Ectodermal cell (in vitro differentiated cells): ENCODE measurements at regions not wholly inside any gene's neighbourhood (a gene's known extent, or its start where the extent isn't known, plus 50 kb on each side); places are given as distances from the start of the nearest gene placed in this dataset.
"Not testable (repeated sequence)": the region's sequence is repeated elsewhere in the genome, so short reads cannot be mapped to it uniquely, and the experiment has no call there.

ENCODE experiments used
- H3K27ac ChIP-seq: 2 replicates; pipeline ENCODE4 v1.7.0; 2013; ENCODE audit warnings: mild to moderate bottlenecking, low read depth, low read length; ENCODE audit not compliant: insufficient read depth, poor library complexity, severe bottlenecking
- H3K27me3 ChIP-seq: 2 replicates; pipeline ENCODE4 v1.7.0; 2013; ENCODE audit warnings: mild to moderate bottlenecking, low read length; ENCODE audit not compliant: insufficient read depth, control insufficient read depth, poor library complexity, severe bottlenecking
- H3K36me3 ChIP-seq: one replicate; pipeline ENCODE4 v1.7.0; 2013; ENCODE audit warnings: low read length; ENCODE audit not compliant: control insufficient read depth, insufficient read depth
- H3K4me1 ChIP-seq: one replicate; pipeline ENCODE4 v1.7.0; 2013; ENCODE audit warnings: low read length; ENCODE audit not compliant: control insufficient read depth, insufficient read depth
- H3K4me3 ChIP-seq: 2 replicates; pipeline ENCODE4 v1.7.0; 2013; ENCODE audit warnings: low read depth, low read length, control low read depth; ENCODE audit not compliant: insufficient read depth
- H3K9me3 ChIP-seq: 2 replicates; pipeline ENCODE4 v1.7.0; 2013; ENCODE audit warnings: mild to moderate bottlenecking, low read length, moderate library complexity; ENCODE audit not compliant: control insufficient read depth
- WGBS, 2 experiments: methylation state at CpG; one replicate each; pipeline ENCODE4 v1.1.7; 2013; ENCODE audit warnings: missing lambda C conversion rate in 2 of 2; 5-methylcytosine and 5-hydroxymethylcytosine counted together

- Histone ChIP-seq H3K27ac (no peak overlapping the region), H3K27me3 (no peaks in the 10 kb centered on the region), H3K4me1 (no peaks in the 10 kb centered on the region), H3K9me3 (no peaks in the 10 kb centered on the region), H3K36me3 (no peaks in the 10 kb centered on the region), H3K4me3 (no peak overlapping the region)
- WGBS, 2 experiments = 95 to 100% methylated on average over 1 of the region's 2 CpGs
Measured at GRCh38 chr10:65395631-65396030, 1530.2 kb upstream of the LRRTM3 start.

DNA sequence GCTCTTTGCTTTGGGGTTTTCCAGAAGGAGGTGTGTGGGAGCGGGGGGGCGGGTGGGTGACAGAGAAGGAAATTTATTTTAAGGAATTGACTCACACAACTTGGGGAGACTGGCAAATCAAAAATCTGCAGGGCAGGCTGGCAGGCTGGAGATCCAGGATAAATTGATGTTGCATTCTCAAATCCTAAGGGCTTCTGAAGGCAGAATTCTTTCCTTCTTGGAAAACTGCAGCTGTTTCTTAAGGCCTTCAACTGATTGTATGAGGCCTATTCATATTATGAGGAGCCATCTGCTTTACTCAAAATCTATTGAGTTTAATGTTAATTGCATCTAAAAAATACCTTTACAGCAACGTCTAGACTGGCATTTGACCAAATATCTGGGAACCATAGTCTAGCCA lies 1528.8 kb upstream of the LRRTM3 start:
- Histone ChIP-seq H3K27me3 (no peaks in the 10 kb centered on the region), H3K4me3 (no peak overlapping the region), H3K9me3 (no peaks in the 10 kb centered on the region), H3K27ac (no peak overlapping the region), H3K36me3 (no peaks in the 10 kb centered on the region), H3K4me1 (no peaks in the 10 kb centered on the region)
- WGBS, 2 experiments = 88 to 90% methylated on average over 3 of the region's 3 CpGs

DNA sequence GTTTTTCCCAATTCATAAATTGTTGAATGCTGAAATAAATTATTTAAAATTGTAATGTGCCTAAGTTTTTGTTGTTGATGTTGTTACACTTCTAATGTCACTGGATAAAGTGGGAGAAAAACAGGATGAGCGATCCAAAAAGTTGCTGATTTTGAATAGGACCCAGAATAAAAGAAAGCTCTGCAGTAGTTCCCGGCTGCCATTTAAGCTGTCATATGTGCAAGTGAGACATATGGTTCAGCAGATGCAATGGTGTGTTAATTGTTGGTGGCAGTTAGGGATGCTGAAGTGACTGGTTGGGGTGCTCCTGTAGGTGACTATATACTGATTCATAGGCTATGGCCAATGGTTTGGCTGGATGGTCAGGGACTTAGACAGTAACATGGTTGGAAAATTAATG lies 1517.4 kb upstream of the LRRTM3 start:
- Histone ChIP-seq H3K27me3 (no peaks in the 10 kb centered on the region), H3K36me3 (no peaks in the 10 kb centered on the region), H3K4me3 (no peak overlapping the region), H3K9me3 (no peaks in the 10 kb centered on the region), H3K4me1 (no peaks in the 10 kb centered on the region), H3K27ac (no peak overlapping the region)
- 67 to 77% methylated on average over 2 of the region's 2 CpGs for WGBS, 2 experiments

- Histone ChIP-seq H3K36me3 (no peaks in the 10 kb centered on the region), H3K4me1 (no peaks in the 10 kb centered on the region), H3K27me3 (no peaks in the 10 kb centered on the region), H3K4me3 (no peak overlapping the region), H3K9me3 (no peaks in the 10 kb centered on the region), H3K27ac (no peak overlapping the region)
- 91 to 100% methylated on average over 2 of the region's 2 CpGs for WGBS, 2 experiments
Measured at GRCh38 chr10:65413001-65413400, 1512.8 kb upstream of the LRRTM3 start.

- no peak overlapping the region for H3K27ac ChIP-seq
Measured at GRCh38 chr10:65415318-65415717, 1510.5 kb upstream of the LRRTM3 start.

DNA sequence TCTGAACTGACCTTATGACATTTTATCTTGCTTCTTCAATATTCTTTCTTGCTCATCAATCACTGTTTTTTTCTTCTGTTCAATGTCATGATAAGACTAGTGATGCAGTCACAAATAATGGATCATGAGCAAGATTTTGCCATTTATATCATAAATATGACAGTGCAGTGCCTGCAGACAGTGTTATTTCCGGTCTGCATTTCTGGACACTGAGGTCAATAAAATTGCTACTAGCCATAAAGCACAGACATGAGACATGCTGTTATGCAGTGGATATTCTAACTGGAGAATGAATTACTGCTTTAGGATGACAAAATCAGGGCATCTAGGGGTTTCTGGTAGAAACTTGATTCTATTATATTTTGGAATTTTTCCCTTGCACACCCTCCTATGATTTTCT lies 1509.7 kb upstream of the LRRTM3 start:
- WGBS, 2 experiments = 100% methylated on average over 1 of the region's 1 CpG
- Histone ChIP-seq H3K27ac (no peak overlapping the region), H3K36me3 (no peaks in the 10 kb centered on the region), H3K9me3 (no peaks in the 10 kb centered on the region), H3K4me1 (no peaks in the 10 kb centered on the region), H3K4me3 (no peak overlapping the region), H3K27me3 (no peaks in the 10 kb centered on the region)

More at GRCh38 chr10:65415318-65415717, 1510.5 kb upstream of the LRRTM3 start:
- Histone ChIP-seq H3K4me1 (no peaks in the 10 kb centered on the region), H3K4me3 (no peak overlapping the region), H3K36me3 (no peaks in the 10 kb centered on the region), H3K27me3 (no peaks in the 10 kb centered on the region), H3K9me3 (no peaks in the 10 kb centered on the region)

GRCh38 chr10:65419629-65420028 lies 1506.2 kb upstream of the LRRTM3 start:
- Histone ChIP-seq H3K4me1 (no peaks in the 10 kb centered on the region), H3K9me3 (no peaks in the 10 kb centered on the region), H3K36me3 (no peaks in the 10 kb centered on the region), H3K27me3 (no peaks in the 10 kb centered on the region), H3K4me3 (no peak overlapping the region), H3K27ac (no peak overlapping the region)
- WGBS, 2 experiments = 100% methylated on average over 2 of the region's 2 CpGs; no CpG with 5 or more reads in 1 of the 2 experiments

- no peak overlapping the region for H3K4me3 ChIP-seq
- no peaks in the 10 kb centered on the region for H3K36me3 ChIP-seq
- no peak overlapping the region for H3K27ac ChIP-seq
- H3K4me1 ChIP-seq = no peaks in the 10 kb centered on the region
- H3K9me3 ChIP-seq = no peaks in the 10 kb centered on the region
- WGBS, 2 experiments = 89 to 100% methylated on average over 1 of the region's 1 CpG
- no peaks in the 10 kb centered on the region for H3K27me3 ChIP-seq
Measured at GRCh38 chr10:65423043-65423442, 1502.8 kb upstream of the LRRTM3 start.

DNA sequence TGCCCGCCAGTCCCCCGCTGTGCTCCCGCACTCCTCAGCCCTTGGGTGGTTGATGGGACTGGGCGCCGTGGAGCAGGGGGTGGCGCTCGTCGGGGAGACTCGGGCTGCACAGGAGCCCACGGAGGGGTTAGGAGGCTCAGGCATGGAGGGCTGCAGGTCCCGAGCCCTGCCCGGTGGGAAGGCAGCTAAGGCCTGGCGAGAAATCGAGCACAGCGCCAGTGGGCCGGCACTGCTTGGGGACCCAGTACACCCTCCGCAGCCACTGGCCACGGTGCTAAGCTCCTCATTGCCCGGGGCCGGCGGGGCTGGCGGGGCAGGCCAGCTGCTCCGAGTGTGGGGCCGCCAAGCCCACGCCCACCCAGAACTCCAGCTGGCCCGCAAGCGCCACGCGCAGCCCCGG lies 1496.5 kb upstream of the LRRTM3 start:
- H3K4me1 ChIP-seq, H3K27ac ChIP-seq, H3K27me3 ChIP-seq, H3K36me3 ChIP-seq, H3K4me3 ChIP-seq, H3K9me3 ChIP-seq: not testable (repeated sequence)
- WGBS, 2 experiments = 94 to 96% methylated on average over 25 to 30 of the region's 30 CpGs

DNA sequence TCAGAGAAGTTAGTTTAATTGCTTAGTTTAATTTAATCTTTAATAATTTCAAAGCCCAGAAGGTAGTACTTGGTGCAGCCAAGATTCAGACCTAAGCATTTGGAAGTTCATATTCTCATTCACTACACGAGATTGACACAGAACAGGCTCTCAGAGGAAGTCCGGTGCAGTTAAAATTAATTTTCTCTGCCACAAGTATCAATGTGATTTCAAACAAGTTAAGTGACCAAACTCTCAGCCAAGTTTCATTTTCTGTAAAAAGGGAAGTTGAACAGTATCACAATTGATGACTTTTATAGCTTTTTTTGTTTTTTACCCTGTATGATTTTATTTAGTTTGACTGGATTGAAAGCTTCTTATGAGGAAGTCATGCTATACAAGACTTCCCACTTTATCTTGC lies 1494.9 kb upstream of the LRRTM3 start:
- Histone ChIP-seq H3K27ac (no peak overlapping the region), H3K36me3 (no peaks in the 10 kb centered on the region), H3K4me3 (no peak overlapping the region), H3K27me3 (no peaks in the 10 kb centered on the region), H3K4me1 (no peaks in the 10 kb centered on the region), H3K9me3 (no peaks in the 10 kb centered on the region)
- 94 to 100% methylated on average over 2 of the region's 2 CpGs for WGBS, 2 experiments

- H3K27ac ChIP-seq = no peak overlapping the region
- no peaks in the 10 kb centered on the region for H3K36me3 ChIP-seq
- no peaks in the 10 kb centered on the region for H3K9me3 ChIP-seq
- no peaks in the 10 kb centered on the region for H3K4me1 ChIP-seq
- no peaks in the 10 kb centered on the region for H3K27me3 ChIP-seq
- H3K4me3 ChIP-seq = no peak overlapping the region
Measured at GRCh38 chr10:65470986-65471385, 1454.8 kb upstream of the LRRTM3 start.
